ENCODE measurements at regions not wholly inside any gene's neighbourhood (a gene's known extent, or its start where the extent isn't known, plus 50 kb on each side); places are given as distances from the start of the nearest gene placed in this dataset.

DNA sequence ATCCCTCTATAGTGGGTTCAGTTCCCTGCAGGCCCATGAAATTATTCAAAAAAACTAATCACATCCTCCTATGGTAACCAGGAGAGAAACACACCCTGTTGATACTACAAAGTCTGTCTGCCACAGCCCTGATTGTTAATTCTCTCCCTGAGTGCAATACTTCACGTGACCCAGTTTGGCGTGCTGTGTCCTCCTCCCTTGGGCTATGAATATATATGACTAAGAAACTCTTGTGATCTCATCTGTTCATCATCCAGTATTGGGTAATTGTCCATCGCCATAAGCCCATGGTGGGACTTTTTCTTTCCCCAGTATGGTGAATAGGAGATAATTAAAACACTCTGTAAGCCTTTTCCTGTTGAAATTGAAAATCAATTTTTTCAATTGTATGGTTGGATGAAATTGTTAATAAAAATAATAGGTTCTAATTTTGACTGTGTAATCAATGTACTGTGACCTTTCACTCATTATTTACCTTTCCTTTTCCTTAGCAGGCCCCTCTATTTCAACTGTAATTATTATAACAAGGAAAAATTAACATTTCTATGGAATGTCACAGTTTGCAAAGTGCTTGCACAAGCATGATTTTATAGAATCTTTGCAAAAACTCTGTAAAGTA lies 1822.6 kb downstream of the SUCLG1 start:
- DNase-seq: no peak

DNA sequence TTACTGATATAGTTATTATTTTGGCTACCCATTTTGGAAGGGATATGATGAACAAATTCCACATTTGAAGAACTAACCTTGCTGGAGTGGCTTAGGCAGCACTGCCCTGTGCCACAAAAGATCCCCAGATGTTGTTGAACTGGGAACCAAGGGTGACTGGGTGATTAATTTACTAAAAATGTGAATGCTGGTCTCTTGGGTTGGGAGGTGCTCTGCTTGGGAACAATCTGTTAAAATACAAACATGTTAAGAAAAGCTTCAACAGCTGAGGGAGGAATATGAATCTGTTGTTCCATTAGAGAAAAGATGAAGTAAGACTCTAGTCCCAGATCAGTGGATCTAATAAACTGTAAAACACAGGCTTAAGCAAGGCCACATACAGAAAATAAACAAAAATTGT lies 1860.1 kb downstream of the SUCLG1 start:
- DNase-seq: no peak

DNA sequence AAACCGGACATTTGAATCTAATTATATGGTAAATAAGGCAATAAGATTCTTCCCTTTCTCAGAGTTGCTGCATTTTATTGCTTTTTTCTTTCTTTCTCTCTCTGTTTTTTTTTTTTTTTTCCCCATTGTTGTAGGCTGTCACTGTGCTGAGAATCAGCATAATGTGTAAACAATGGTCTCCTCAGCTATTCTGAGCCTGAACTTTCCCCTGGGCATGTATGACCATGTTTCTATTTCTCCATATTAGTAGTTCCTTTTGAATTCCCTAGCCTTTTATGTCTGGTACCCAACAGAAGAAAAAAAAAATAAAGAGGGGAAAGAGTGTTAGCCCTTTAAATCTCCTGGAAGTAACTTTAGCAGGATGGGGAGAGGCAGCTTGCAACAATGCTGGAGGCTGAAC lies 1862.5 kb downstream of the SUCLG1 start:
- no peak for DNase-seq

DNA sequence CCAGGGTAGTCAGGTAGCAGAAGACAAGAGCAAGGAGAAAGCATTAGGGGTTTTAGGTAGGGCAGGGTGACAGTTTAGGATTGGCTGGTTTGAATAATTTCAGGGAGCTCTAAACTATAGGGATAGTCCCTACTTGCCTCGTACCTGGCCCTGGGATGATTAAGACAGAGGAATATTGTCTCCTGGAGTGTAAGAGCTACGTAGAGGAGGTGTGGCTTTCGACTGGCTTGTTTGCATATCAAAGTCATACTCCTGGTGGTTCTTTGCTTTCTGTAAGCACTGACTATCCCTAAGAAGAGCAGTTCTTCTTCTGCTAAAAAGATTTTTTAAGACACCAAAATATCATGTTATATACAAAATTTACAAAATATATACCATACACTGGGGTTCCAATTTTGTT lies 1867.4 kb downstream of the SUCLG1 start:
- DNase-seq: no peak

DNA sequence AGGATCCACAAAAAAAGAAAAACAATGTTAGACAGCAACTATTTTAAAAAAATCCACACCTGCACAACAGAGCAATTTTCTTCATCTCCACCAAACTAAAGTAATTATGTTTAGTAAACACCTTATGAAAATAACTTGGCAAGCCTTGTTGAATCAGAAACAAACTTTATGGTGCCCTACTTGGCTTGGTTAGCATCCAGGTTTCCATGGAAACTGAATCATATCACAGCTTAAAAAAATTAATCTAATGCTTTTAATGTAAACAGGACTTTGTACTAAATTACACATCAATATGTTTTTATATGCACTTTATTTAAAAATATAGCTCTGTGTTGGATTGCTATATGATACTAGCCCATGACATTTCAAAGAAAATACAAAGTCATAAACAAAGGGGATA lies 1882.4 kb downstream of the SUCLG1 start:
- no peak for DNase-seq

DNA sequence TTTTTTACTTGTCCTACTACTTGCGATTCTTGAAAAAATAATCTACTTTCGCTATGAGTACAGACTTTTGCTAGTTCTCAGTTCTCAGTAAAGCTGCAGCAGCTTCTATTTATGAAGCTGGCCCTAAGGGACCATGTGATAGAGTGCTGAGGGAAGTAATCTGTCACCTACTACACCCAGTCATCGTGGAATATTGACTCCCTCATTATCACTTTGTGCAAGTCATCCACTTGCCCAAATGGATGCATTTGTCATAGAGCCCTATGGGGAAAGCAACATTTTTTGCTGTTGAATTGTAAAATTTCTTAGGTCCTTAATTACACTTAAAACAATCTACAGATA lies 1919.8 kb downstream of the SUCLG1 start:
- DNase-seq: no peak

DNA sequence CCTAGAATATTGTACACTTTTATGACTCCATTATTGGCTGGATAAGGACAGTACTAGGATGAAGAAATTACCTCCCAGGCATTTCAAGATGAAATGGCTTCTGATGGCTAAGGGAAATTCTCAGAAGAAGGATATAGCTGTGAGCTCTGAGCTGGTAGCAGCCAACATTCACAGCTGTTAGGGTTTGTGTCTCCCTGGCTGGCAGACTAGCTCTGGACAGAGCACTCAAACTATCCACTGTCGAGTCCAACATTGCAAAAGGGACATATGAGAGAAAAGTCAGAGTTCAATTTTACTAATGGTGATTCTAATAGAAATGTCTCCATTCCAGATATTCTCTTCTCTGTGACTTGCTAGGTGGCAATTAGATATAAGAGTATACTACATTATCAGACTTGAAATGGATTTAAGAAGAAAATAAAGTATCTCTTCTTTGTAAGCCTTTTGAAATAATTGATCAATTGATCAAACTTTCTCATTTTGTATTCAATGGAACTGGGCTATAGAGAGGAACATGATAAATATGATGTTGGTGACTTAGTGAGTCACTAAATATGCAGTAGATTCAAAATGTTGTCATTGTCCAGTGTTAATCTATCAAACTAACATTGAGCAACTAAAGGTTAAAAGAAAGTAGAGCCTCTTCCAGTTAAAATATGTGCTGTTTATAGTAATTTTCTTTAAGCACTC lies 1920.3 kb downstream of the SUCLG1 start:
- no peak for DNase-seq

DNA sequence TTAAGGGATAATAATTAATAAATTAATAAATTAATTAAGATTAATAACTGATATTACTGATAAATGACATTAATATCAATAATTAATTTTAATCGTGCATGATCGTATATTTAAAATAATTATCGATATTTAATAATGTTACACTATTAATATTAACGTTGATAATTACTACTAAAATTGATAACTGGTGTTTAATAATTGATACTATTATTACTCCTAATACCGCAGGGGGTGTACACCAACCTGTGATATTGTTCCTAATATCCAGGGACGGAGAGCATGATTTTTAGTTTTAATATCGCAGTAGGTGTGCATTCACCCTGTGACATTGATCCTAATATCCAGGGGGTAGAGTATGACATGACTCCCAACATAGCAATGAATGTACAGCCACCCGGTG lies 1930.8 kb downstream of the SUCLG1 start:
- DNase-seq: no peak

DNA sequence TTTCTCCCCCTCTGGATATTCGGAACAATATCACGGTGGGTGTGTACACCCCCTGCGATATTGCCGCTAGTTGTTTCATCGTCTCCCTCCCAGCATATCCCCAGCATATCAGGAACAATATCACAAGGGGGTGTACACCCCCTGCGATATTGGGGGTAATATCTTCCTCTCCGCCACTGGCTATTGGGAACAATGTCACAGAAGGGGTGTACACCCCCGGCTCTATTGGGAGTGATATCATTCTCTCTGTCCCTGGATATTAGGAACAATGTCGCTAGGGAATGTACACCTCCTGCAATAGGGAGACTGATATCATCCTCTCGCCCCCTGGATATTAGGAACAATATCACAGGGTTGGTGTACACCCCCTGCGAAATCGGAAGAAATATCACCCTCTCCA lies 1932.0 kb downstream of the SUCLG1 start:
- DNase-seq: no peak

DNA sequence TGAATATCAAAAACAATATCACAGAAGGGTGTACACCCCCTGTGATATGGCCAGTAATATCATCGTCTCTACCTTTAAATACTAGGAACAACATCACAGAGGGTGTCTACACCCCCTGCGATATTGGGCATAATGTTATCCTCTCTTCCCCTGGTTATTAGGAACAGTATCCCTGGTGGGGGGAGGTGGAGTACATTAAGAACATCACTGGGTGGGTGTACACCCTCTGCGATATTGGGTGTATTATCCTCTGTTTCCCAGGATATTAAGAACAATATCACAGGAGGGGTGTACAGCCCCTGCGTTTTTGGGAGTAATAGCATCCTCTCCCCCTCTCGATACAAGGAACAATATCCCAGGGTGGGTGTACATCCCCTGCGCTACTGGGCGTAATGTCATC lies 1932.8 kb downstream of the SUCLG1 start:
- no peak for DNase-seq

DNA sequence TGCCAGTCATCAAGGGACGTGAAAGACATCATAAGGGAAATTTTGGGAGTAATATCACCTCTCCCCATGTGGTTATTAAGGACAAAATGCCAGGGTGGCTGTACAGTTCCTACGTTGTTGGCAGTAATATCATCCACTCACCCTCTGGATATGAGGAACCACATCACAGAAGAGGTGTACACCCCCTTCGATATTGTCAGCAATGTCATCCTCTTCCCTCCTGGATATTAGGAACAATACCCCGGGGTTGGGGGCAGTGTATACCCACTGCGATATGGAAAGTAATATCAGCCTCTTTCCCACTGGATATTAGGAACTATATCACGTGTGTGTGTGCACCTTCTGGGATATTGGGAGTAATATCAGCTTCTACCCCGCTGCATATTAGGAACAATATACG lies 1933.3 kb downstream of the SUCLG1 start:
- no peak for DNase-seq

DNA sequence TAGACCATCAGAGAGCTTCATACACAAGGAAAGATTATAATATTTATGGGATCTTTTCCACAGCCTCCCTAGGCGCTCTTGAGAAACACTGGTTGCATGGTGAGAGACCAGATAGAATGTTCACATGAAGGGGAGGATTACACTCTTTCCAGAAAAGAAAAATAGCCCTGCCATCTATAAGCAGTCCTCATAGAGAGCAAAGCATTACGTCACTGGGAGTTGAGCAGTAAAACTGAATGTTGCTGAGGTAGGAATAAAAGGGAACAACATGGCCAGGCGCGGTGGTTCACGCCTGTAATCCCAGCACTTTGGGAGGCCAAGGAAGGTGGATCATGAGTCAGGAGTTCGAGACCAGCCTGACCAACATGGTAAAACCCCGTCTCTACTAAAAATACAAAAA lies 1934.3 kb downstream of the SUCLG1 start:
- no peak for DNase-seq

DNA sequence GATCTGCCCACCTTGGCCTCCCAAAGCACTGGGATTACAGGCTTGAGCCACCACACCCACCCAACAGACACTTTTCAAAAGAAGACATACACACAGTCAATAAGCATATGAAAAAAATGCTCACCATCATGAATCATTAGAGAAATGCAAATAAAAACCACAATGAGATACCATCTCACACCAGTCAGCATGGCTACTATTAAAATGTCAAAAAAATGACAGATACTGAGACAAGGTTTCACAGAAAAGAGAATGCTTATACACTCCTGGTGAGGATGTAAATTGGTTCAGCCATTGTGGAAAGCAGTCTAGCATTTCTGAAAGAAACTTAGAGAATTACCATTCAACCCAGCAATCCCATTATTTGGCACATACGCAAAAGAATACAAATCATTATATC lies 1947.2 kb downstream of the SUCLG1 start:
- DNase-seq: no peak

DNA sequence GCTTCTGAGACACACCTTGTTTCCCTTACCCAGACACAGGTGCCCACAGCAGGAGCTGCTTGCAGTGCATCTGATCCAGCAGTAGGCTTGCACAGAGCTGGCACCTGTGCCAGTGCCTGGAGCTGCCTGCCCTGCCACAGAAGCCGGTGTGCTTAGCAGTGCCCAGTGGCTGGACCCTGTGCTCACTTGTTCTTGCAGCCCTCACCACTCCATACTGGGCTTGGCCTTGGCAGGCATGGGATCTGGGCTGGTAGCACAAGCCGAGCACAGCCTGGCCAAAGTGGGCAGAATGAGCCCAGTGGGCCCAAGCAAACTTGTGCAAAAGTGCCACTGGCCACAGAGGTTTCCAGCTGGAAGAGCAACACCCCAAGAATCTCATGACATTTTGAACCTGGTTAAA lies 1950.4 kb downstream of the SUCLG1 start:
- DNase-seq: no peak

DNA sequence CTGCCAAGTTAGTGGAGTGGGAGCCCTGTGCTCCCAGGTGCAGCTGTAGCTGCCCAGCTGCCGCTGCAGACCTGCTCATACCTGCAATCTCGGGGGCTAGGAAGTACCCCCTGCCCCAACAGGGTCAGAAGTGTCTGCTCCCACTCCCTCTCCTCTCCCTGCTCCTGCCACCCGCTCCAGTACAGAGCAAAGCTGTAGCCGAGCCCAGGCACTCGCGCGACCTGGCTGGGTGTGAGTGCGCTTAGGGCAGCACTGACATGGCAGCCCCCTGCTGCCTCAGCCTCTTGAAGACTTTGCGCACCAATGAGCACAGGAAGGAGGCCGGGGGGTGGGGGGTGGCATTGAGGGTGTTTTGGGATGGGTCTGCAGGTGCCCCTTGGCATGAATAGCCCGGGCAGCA lies 1951.4 kb downstream of the SUCLG1 start:
- no peak for DNase-seq

DNA sequence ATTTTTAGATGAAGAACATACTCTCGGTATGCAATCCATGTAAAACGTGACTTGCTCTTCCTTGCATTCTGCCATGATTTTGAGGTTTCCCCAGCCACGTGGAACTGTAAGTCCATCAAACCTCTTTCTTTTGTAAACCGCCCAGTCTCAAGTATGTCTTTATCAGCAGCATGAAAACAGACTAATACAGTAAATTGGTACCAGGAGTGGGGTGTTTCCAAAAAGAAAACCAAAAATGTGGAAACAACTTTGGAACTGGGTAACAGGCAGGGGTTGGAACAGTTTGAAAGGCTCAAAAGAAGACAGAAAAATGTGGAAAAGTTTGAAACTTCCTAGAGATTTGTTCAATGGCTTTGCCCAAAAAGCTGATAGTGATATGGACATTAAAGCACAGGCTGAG lies 1957.9 kb downstream of the SUCLG1 start:
- no peak for DNase-seq

DNA sequence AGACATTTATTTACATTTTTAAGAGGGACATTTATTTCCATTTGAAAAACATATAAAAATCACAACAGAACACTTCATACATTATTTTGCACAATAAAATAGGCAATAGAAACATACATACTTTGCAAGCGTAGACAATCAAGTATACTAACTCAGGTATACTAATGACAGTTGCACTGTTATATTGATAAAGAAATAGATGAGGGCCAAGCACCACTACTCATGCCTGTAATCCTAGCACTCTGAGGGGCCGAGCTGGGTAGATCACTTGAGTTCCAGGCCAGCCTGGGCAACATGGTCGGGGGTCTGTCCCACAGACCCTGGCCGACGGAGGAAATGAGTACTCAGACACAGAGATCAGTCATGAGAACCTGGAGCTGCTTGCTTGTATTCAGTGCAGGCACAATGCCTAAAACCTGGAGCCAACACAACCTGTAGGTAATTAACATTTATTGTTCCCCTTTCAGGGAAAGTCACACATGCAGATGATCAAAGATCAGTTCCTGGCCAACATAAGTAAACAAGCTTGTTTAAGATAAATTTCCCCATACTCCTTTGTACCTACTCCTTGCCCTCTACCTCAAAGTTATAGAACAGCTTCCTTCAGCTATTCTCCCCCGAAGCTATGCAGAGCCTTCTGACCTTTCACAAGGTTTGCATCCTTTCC lies 1960.2 kb downstream of the SUCLG1 start:
- DNase-seq: no peak

DNA sequence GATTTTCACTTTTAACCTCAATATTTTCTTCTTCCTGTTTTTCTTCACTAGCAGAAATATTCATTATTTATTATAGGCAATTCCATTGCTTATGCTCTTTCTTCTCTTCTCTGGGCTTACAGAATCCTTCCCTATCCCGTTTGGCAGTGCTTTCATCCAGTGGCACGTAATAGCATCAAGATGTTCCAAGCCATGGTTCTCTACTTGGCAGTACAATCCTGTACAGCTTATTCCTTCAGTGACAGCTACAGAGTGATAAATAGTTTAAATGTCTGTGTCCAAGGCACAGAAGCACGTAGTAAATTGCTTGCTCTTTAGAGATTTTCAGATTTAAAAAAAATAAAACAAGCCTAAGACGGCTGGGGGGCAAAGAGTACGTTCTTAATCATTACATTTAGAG lies 1964.3 kb downstream of the SUCLG1 start:
- DNase-seq: no peak

DNA sequence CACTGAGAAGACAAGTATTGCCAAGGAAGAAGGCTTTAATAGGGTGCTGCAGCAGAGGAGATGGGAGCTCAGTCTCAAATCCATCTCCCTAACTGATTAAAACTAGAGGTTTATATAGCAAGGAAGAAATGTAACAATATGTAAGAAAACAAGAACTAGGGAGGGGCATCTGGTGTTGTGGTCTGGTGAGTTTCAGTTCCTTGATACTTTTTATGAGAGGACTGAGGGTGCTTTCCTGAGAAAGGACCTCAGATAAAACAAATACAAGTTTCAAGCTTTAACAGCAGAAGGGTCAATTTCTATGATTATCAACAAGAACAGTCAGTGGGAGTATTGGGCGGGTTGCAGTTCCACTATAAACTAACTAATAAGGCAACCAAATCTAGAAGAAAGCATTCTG lies 1967.5 kb downstream of the SUCLG1 start:
- no peak for DNase-seq

DNA sequence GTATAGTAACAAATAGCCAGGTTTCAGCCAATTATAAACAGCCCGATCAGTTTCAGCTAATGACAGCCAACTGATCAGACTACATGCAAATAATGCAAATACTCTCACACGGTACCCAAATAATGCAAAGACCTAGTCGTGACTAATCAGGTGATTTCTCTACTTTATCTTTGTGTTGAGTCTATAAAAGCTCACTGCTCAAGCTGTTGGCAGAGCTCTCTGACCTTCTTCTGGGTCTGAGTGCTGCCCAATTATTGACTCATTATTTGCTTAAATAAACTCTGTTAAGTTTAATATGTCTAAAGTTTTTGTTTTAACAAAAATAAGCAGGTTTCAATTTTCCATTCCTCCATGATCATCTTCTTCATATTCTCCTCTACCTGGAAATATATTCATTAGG lies 1971.7 kb downstream of the SUCLG1 start:
- DNase-seq: no peak

DNA sequence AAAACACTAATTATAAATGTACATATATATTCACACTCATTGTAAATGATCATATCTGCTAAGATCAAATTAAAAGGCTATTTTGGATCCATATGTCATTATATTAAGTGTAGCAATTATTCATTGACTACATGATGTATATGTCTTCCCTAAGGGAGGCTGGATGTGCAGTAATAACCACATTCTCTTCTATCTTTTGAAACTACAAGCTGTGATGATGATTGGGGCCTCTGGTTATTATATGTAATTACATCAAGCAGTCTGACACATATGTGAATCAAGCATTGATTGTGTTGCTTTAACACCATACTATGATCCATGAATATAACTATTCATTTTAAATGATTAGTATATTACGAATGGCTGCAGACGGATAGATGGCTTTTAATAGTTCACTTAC lies 1973.4 kb downstream of the SUCLG1 start:
- no peak for DNase-seq

DNA sequence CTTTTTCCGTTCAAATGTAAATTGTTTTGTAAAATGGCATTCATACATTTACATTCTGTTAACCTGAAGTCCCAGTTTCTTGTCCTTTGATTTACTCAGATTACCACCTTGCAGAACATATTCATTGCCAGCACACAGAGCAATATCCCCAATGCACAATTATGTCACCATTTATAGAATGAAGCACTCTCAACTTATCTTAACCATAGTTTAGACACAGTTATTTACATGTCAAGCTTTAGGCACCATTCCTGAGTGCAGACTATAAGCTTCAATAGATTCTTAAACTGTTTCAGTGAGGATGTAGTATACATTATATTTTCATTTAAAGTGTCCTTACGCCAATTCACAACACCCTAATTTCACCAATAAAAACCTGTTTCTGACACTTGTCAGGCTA lies 1977.9 kb downstream of the SUCLG1 start:
- DNase-seq: no peak

DNA sequence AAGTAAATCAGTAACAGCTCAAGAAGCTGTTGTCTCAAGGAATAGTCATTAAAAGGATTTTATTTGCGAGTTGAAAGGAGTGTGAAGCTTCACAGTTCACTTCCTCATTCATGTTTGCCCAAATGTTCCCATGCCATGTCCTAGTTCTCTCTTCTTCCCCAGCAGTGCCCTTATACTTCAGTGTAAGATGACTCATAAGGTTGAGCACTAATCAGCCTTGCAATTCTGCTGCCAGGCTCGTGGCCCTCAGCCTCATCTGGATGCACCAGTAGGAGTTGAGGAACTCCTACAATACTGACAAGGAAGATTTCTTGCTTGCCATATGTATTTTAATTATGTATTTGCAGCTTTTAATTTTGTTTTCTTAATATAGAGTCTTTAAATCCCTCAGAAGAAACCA lies 1980.4 kb downstream of the SUCLG1 start:
- no peak for DNase-seq

DNA sequence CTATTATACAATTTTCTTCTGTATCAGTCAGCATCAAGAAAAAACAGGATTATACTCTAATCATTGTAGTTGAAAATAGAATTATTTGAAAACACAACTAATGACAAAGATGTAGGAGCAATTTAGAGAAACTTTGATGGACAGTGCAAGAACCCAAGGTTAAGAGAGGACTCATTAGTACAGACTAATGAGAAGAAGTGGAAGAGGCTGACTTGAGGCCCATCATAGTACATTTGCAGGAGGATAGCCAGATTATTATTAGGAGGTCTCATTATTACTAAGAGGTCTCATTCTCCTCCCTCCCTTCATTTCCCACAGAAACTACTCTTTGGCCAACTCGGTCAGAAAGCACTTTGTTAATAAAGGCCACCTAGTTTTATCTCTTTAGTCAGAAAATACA lies 1983.0 kb downstream of the SUCLG1 start:
- no peak for DNase-seq

All from right kidney (tissue), 1 donor.